Gastrocnemius medialis (tissue), 4 donors: ENCODE measurements at regions not wholly inside any gene's neighbourhood (a gene's known extent, or its start where the extent isn't known, plus 50 kb on each side); places are given as distances from the start of the nearest gene placed in this dataset.

Experiments used
- ATAC-seq, 2 donors: fragments of 150-250 bp; one replicate each; pipeline ENCODE4 v1.9.1; 2016
- DNase-seq, 2 donors: peaks; one replicate each; pipeline ENCODE4 v3.0.0-alpha.2; 2019
- H3K27ac ChIP-seq, 4 donors: fragments of 200-600 bp; sonication (generic); 1 replicate in 1 of 4; 2 replicates in 3 of 4; pipeline ENCODE4 v1.5.1; 2016 to 2018; ENCODE audit warnings: mild to moderate bottlenecking in 2 of 4, moderate library complexity in 1 of 4
- H3K27me3 ChIP-seq, 3 donors: fragments of 200-600 bp; sonication (generic) in 2 of 3; 1 replicate in 1 of 3; 2 replicates in 2 of 3; pipeline versions ENCODE4 v1.5.1 to v1.6.0; 2016 to 2019; ENCODE audit warnings: mild to moderate bottlenecking in 1 of 3, moderate library complexity in 1 of 3
- H3K36me3 ChIP-seq, 2 donors: fragments of 200-600 bp; sonication (generic) in 1 of 2; one replicate each; pipeline ENCODE4 v1.5.1; 2017 to 2018
- H3K4me1 ChIP-seq, 2 donors: fragments of 200-600 bp; sonication (generic) in 1 of 2; one replicate each; pipeline ENCODE4 v1.5.1; 2016 to 2017; ENCODE audit warnings: mild to moderate bottlenecking in 2 of 2
- H3K4me3 ChIP-seq, 4 donors: fragments of 200-600 bp; sonication (generic) in 3 of 4; 1 replicate in 1 of 4; 2 replicates in 3 of 4; pipeline ENCODE4 v1.5.1; 2016 to 2019; ENCODE audit warnings: mild to moderate bottlenecking in 2 of 4
- H3K9me3 ChIP-seq, 3 donors: fragments of 200-600 bp; sonication (generic) in 2 of 3; 1 replicate in 1 of 3; 2 replicates in 2 of 3; pipeline ENCODE4 v1.5.1; 2016 to 2019
- POLR2A ChIP-seq, 2 donors: fragments of 450-650 bp; IDR thresholded peaks; one replicate each; pipeline ENCODE4 v1.6.1; 2017; ENCODE audit warnings: antibody characterized with exemption in 2 of 2, mild to moderate bottlenecking in 2 of 2, moderate library complexity in 2 of 2
- in situ Hi-C, 4 donors: fragments of 200-750 bp; cut with MboI; loops; one replicate each; pipeline versions ENCODE4 v1.15.0 to v1.8.0; 2017; ENCODE audit warnings: low sequenced_read_pairs in 4 of 4
- intact Hi-C: fragments of 100-400 bp; cut with DNase I; formaldehyde crosslinking; loops from one replicate; pipeline ENCODE4 v1.15.1; 2023; ENCODE audit warnings: low total_unique reads
- TF ChIP-seq, protein P1 (sequence below), 5 experiments: fragments of 450-650 bp in 3 of 5; fragments of 200-600 bp in 2 of 5; sonication (generic) in 2 of 5; IDR thresholded peaks in 4 of 5; conservative IDR thresholded peaks in 1 of 5; 1 replicate in 4 of 5; 2 replicates in 1 of 5; pipeline ENCODE4 v1.5.1; 2016 to 2019; ENCODE audit warnings: antibody characterized with exemption in 5 of 5, mild to moderate bottlenecking in 3 of 5, moderate library complexity in 3 of 5

DNA sequence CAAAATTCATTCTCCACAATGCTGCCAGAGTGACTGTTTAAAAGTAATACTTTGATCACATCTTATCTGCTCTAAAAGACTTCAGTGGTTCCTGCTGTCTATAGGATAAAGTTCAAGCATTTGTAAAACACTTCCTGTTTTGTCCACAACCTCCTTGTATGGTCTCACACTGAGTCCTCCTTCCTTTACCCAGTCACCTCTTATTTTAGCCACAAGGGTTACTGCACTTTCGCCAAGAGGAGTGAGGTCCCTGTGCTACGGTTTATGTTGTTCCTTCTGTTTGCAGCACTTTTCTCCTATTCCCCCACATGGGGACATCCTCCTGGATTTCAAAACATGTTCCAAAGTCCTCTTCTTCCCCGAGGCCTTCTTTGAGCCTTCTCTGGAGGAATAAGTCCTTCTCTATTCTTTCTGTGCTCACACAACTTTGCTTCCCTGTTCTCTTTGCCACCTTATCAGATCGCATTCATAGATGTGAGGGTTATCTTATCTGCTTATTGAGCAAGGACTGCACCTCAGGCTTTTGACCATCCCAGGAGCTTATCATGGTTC lies 112.2 kb upstream of the NABP1 start:
- intact Hi-C loops (loop anchor here (1.0 kb wide), 1 partner anchor 126 kb away; no protein-coding TSS in a partner anchor), in situ Hi-C loops (loop anchor here (5.0 to 10.0 kb wide), 2 partner anchors 127 to 599 kb away; no protein-coding TSS in a partner anchor)
- Histone ChIP-seq H3K27me3 (no peaks in the 10 kb centered on the region), H3K36me3 (no peaks in the 10 kb centered on the region), H3K9me3 (no peaks in the 10 kb centered on the region), H3K4me1 (no peaks in the 10 kb centered on the region), H3K4me3 (no peak overlapping the region), H3K27ac (no peak overlapping the region)
- ATAC-seq = no peak
- DNase-seq = no peak
- TF ChIP-seq, protein P1, sequence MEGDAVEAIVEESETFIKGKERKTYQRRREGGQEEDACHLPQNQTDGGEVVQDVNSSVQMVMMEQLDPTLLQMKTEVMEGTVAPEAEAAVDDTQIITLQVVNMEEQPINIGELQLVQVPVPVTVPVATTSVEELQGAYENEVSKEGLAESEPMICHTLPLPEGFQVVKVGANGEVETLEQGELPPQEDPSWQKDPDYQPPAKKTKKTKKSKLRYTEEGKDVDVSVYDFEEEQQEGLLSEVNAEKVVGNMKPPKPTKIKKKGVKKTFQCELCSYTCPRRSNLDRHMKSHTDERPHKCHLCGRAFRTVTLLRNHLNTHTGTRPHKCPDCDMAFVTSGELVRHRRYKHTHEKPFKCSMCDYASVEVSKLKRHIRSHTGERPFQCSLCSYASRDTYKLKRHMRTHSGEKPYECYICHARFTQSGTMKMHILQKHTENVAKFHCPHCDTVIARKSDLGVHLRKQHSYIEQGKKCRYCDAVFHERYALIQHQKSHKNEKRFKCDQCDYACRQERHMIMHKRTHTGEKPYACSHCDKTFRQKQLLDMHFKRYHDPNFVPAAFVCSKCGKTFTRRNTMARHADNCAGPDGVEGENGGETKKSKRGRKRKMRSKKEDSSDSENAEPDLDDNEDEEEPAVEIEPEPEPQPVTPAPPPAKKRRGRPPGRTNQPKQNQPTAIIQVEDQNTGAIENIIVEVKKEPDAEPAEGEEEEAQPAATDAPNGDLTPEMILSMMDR (IDR thresholded peaks at IDR 0.05 in 4 of 5, conservative IDR thresholded peaks at IDR 0.05 in 1 of 5) = no peak
- TF ChIP-seq POLR2A (IDR thresholded peaks at IDR 0.05) = no peak

DNA sequence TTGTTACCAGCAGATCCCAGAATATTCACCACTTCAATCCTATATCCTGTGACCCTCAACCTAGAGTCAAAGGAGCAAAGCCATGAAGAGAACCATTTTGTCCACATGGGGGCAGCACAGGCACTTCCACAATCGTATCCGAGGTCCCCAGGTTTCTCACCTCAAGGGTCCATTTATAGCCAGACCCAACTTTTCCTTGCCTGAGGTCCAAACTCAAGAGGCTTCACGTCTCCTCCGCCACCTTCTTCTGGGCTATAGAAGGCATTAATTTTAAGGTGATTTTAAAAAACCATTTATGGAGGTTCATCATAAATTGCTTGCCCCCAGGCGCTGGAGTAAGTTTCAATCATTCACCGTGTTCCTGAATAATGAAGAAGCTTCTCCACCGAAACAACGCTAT lies 111.6 kb upstream of the NABP1 start:
- Histone ChIP-seq H3K4me1 (no peaks in the 10 kb centered on the region), H3K4me3 (no peak overlapping the region), H3K27me3 (no peaks in the 10 kb centered on the region), H3K36me3 (no peaks in the 10 kb centered on the region), H3K9me3 (no peaks in the 10 kb centered on the region), H3K27ac (no peak overlapping the region)
- DNase-seq = peak; percentile 13 to 41
- intact Hi-C loops = loop anchor here (1.0 kb wide), 1 partner anchor 125 kb away; no protein-coding TSS in a partner anchor
- in situ Hi-C loops = loop anchor here (5.0 to 10.0 kb wide), 2 partner anchors 126 to 598 kb away; no protein-coding TSS in a partner anchor
- ATAC-seq = peak in 1 of 2 donors; percentile 78
- TF ChIP-seq POLR2A (IDR thresholded peaks at IDR 0.05) = no peak
- TF ChIP-seq, protein P1 (IDR thresholded peaks at IDR 0.05 in 4 of 5, conservative IDR thresholded peaks at IDR 0.05 in 1 of 5) = peak; percentile 29 to 78 (median 63)

DNA sequence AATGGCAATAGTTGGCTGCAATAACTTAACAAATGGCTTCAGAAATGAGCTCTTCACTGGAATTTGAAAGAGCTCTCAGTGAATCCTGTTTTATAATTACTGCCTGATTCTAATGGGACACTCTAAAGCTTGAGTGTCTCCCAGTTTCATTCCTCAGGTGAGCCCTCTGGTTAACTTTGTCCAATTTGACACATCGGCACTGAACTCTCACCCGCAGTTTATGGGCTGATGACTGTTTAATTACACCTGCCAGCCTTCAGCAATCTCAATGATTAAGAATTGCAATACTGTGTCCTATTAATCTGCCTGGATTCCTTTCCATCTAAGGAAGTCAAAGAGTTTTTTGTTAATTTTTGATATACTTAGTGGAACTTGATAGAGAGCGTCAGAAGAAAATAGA lies 110.7 kb upstream of the NABP1 start:
- Histone ChIP-seq H3K4me1 (no peaks in the 10 kb centered on the region), H3K27me3 (no peaks in the 10 kb centered on the region), H3K4me3 (no peak overlapping the region), H3K27ac (no peak overlapping the region), H3K9me3 (no peaks in the 10 kb centered on the region), H3K36me3 (no peaks in the 10 kb centered on the region)
- in situ Hi-C loops = loop anchor here (5.0 to 10.0 kb wide), 2 partner anchors 125 to 598 kb away; no protein-coding TSS in a partner anchor
- DNase-seq = no peak
- no peak for ATAC-seq
- no peak for TF ChIP-seq POLR2A (IDR thresholded peaks at IDR 0.05)
- TF ChIP-seq, protein P1 (IDR thresholded peaks at IDR 0.05 in 4 of 5, conservative IDR thresholded peaks at IDR 0.05 in 1 of 5) = no peak
- intact Hi-C loops = no loop called here

DNA sequence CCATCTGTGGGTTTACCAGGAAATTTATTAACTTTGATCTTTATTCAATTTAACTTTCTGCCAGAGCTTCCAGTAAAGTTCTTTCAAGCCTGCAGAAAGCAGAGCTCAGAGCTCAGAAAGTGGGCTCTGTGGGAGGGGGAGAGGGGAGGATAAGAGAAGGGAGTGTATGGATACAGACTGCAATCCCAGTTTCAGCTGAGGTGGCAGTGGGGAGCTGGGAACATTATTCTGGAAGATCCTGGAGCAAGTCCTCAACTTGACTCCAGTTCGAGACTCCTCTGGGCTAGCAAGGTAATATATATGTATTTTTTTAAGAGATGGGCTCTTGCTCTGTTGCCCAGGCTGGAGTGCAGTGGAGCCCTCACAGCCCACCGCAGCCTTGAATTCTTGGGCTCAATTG lies 108.9 kb upstream of the NABP1 start:
- H3K9me3 ChIP-seq = no peaks in the 10 kb centered on the region
- no peak for TF ChIP-seq POLR2A (IDR thresholded peaks at IDR 0.05)
- TF ChIP-seq, protein P1 (IDR thresholded peaks at IDR 0.05 in 4 of 5, conservative IDR thresholded peaks at IDR 0.05 in 1 of 5) = no peak
- ATAC-seq (no peak), DNase-seq (no peak)
- no peaks in the 10 kb centered on the region for H3K36me3 ChIP-seq
- H3K27me3 ChIP-seq = no peaks in the 10 kb centered on the region
- no peak overlapping the region for H3K27ac ChIP-seq
- no peaks in the 10 kb centered on the region for H3K4me1 ChIP-seq
- no peak overlapping the region for H3K4me3 ChIP-seq
- intact Hi-C loops (no loop called here), in situ Hi-C loops (loop anchor here (5.0 to 10.0 kb wide), 2 partner anchors 123 to 596 kb away; no protein-coding TSS in a partner anchor)
